Neural progenitor cell (in vitro differentiated cells): ENCODE measurements at regions not wholly inside any gene's neighbourhood (a gene's known extent, or its start where the extent isn't known, plus 50 kb on each side); places are given as distances from the start of the nearest gene placed in this dataset.

ENCODE experiments used
- CTCF ChIP-seq: fragments of 200-600 bp; sonication (generic); IDR thresholded peaks from 2 replicates; pipeline ENCODE4 v1.5.1; 2017; ENCODE audit warnings: antibody characterized with exemption, mild to moderate bottlenecking
- EZH2 ChIP-seq: fragments of 200-600 bp; sonication (generic); IDR thresholded peaks from 2 replicates; pipeline ENCODE4 v1.6.1; 2017; ENCODE audit warnings: antibody characterized with exemption, mild to moderate bottlenecking, moderate library complexity

- TF ChIP-seq CTCF (no peak), EZH2 (no peak)
Measured at GRCh38 chr14:104394409-104394851, 185.1 kb upstream of the C14orf180 start.
